ENCODE measurements at regions not wholly inside any gene's neighbourhood (a gene's known extent, or its start where the extent isn't known, plus 50 kb on each side); places are given as distances from the start of the nearest gene placed in this dataset.

DNA sequence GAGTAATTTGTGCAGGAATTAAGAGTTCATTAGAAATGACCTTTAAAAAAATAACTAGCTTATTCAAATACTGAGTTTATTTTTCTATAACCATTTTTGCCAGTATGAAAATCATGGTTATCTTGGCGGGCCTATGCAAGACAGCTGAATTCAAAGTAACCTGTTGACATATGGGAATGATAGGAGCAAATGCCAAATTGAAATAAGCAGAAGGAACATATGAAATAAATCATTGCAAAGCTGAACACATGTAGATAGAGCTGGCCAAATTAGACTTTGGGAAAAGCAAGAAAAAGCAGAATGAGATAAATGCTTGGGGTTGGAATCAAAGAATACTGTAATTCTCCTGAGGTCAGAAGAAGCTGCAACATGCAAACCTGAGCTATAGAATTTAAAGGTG is 372.5 kb downstream of the ADAMTS20 start:
- no peak for DNase-seq (ENCODE audit: low spot score)

DNA sequence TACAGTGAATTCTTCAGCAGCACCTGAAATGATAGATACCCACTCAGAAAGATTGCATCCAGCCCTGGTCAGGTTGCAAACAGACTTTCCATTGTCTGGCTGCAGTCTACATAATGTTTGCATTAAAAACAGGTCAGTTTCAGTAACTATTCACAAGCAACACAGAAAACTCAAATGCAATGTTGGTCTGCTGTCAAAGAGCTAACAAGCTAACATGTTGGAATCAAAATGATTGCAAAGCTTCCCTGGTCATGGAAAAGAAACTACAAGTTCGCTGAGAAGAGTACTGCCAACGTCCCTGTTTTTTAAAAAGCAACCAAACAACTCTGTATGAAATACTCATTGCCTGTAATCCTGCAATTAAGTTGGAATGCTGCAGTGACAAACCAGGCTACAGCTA is 374.7 kb downstream of the ADAMTS20 start:
- DNase-seq (ENCODE audit: low spot score) = no peak

DNA sequence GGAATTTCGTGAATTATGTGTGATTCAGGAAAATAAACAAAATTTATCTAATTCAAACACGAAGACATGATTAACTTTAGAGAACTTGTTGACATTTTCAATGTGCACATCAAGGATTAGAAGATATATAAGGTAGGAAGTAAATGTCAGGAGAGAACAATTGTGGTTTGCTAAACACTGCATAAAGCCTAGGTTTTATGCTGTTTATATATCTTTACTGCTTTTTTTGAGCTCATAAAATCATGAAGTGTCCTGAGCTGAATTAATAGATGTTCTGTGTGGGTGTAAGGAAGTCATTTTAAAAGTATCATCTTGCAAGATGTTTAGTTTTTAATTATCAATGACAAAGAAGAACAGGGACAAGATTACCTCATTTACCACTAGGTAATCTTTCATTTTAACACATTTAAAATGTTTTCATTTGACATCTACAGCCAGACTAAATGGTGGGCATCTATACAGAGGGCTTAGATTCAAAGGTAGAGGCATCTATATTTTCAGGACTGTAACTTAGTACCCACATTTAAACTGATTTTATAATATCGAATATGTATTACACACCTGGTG is 382.8 kb downstream of the ADAMTS20 start:
- DNase-seq (ENCODE audit: low spot score) = no peak

DNA sequence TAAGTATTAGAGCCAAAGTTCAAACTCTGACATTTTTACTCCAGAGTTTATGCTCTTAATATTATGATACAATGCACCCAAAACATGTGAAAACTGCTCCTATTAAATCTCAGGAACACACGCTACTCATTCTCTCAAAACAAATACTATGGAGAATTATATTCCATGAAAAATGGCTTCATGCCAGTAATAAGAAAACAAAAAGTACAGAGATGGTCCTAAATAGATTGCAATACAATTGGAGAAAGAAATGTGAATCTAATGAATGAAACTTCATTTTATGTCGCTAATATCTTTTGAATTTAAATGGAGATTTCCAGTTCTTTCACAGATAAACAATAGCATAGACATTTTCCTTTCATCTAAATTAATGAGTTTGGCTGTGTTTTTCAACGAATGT is 384.3 kb downstream of the ADAMTS20 start:
- DNase-seq (ENCODE audit: low spot score) = no peak

DNA sequence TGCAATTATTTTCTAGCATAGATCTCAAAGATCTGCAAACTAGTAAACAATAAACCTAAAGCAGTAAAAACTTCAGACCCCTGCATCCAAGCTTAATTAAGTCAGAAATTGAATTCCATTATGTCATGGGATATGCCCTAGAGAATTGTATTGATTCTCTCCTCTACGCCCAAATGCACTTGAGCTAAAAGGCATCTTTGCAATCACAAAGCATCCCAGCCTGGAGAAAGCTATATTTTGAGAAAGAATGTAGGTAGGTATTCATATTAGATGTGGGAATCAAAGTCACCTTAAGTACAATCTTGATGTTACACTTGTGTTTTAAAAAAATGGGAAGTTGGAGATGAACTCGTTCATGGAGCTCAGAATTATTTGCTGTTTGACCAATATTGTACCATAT is 386.7 kb downstream of the ADAMTS20 start:
- DNase-seq (ENCODE audit: low spot score) = no peak

DNA sequence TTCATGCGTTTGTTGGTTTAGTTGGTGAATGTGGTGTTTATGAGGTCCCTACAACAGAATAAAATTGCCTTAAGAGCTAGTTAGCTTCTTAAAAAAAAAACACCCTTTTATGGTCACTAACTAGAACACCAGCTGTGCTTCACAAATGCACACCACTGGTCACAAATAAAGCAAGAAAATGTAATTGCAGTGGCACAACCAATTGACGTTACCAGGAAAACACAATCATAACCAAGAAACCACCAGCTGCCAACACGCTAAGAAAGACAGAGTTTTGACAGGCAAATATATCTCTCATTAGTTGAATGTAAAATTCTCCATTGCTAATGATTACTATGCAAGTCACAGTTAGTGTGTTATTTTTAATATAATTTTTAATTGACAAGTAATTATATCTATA is 389.9 kb downstream of the ADAMTS20 start:
- DNase-seq (ENCODE audit: low spot score) = no peak

DNA sequence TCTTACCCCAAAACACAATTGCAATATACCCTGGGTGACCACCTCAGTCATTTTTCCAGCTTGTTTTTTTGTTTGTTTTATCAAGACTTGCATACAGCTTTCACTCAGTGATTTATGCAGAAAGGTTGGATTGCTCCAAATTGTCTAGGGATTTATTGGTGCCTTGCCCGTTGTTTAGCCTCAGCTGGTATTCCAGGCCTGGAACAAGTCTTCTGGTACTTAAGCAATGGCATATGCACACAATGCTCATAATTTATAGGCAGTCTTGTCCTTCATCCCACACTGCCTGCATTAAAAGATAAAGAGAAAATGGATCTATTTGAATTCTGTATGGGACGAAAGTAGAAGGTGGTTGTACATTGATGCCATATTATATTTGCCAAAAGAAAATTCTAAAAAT is 392.5 kb downstream of the ADAMTS20 start:
- DNase-seq (ENCODE audit: low spot score) = no peak

DNA sequence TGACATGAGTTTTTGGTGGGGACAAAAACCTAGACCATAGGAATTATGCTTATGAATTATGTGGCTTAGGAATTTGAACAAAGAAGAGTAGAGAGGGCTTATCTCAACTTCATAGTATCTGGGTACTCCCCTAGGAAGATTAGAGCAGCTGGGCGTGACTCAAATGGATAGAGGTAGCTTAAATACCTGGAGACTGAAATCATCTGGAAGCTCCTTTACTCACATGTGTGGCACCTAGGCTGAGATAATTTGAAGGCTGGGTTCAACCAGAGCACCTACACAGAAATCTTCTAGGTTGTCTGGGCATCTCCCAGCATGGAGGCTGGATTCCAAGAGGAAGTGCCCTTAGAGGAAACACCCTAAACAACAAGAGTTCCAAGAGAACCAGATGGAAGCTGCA is 393.9 kb downstream of the ADAMTS20 start:
- no peak for DNase-seq (ENCODE audit: low spot score)

DNA sequence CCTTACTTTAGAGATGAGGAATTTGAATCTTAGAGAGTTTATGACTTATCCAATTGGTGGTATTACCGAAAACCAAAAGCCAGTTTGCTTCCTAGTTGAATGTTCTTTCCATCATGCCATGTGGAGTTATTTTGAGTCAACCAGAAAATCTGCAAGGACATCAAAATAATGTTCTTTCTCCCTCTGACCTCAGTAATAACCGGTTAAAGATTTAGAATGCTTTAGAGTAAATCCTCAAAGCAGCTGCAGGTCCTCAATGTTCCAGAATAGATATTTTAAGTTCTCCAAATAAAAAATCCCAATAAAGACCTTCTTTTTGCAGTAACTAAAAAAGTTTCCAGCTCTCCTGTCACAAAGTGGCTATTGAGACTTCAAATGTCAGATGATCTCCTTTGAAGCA is 396.6 kb downstream of the ADAMTS20 start:
- DNase-seq (ENCODE audit: low spot score) = no peak

DNA sequence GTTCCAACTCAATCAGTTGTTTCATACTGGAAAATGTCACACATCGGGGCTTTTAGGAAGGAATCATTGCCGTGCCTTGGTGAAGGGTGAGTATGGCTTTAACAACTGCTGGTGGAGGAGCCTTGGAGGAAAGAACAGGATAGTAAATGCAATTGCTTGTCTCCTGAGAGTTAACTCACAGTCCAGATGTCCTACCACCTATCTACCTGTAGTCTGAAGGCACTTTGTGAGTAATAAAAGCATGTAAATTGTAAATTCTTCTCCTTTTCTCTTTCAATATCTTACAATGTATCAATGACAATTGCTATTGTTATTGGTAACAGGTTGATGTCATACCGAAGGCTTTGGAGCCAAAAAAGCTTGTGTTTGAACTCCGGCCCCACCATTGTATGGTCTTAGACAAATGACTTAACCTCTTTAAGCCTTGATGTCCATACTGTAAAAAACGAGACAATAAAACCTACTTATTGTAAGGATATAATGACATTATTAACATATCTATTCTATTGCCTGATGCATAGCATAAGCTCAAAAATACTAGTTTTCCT is 397.4 kb downstream of the ADAMTS20 start:
- no peak for DNase-seq (ENCODE audit: low spot score)

DNA sequence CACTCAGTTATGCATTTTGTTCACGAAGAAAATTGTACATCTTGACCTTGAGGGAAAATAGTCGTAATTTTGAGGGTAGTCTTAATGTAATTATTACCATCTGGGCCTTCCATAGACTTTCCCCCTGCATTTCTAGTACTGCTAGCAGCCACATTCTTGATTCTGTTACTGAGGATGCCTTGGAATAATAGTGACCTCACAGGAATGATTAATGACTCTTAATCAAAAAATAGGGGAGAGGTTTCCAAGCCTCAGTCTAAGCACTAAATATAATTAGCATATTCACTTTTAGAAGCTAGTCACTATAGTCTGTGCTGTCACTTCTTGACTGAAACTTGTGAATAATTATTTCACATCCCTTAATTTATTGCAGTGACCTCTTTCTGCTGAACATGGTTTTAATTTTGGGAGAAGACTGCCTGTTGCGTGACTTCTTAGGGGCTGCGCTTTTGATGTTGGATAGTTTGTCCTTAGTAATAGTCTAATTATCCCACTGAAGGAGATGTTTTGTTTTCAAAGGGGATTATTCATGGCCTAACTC is 400.5 kb downstream of the ADAMTS20 start:
- no peak for DNase-seq (ENCODE audit: low spot score)

DNA sequence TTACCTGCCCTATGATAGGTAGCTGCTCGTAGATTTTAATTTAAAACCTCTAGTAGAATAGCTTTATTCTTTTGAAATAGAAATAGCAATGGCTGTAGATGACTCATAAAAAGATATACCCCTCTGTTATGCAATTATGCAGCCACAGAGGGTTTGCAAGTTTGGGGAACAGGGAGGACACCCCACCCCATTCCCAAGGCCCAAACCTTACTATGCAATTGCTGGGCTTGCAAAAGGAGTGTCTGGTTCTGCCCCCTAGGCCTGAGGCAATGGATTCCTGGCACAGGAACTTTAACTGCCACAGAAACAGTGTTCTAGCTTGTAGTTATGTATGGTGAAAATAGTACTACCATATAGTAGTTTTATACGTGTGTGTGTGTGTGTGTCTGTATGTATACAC is 403.3 kb downstream of the ADAMTS20 start:
- no peak for DNase-seq (ENCODE audit: low spot score)

DNA sequence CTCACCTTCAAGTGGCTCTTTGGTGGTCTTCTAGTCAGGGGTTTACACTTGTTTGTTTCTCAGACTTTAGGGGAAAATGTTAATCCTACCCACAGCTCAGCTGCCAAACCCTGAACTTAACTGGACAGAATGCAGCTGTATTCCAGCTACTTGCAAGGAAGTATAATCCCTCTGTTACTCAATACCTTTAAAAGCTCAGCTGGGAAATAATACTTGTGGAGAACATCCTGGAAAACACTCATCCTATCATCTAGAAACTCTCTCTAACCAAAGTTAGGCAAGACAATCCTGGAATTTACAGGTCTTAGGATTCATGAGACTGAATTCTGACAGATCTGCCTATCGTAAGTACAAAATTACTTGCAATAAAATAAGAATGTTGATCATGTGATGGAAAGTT is 404.1 kb downstream of the ADAMTS20 start:
- no peak for DNase-seq (ENCODE audit: low spot score)

DNA sequence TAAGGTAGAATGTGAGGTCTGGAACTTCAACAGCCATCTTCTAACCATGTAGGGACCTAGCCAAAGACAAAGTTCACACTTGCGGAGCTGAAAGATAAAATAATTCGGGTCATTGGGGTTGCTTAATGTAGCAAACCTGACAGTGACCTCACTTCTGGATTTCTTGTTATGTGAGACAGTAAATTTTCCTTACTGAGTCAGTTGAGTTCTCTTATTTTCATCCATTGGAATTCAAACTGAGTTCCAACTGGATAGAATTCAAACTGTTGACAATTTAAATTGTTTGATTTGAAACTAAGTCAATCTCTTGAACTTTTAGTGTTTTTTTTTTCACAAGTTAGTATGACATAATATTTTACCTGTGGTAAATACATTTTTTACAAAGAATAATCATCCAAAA is 406.5 kb downstream of the ADAMTS20 start:
- DNase-seq (ENCODE audit: low spot score) = no peak

DNA sequence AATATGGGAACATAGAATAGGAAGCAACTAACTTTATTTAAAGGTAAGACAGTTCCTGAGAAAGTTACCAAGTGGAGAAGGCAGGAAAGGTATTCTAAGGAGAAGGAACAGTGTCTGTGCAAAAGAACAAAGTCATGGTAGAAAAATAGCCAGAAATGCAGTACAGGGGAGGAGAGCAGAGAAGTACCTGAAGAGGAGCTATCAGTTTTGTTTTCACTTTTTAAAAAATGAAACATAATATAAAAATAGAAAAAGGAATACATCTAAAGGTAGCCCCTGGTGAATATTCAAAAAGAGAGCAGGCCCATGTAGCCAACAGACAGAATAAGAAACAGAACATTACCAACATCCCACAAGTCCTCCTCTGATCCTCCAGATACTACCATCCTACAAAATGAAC is 408.7 kb downstream of the ADAMTS20 start:
- no peak for DNase-seq (ENCODE audit: low spot score)

DNA sequence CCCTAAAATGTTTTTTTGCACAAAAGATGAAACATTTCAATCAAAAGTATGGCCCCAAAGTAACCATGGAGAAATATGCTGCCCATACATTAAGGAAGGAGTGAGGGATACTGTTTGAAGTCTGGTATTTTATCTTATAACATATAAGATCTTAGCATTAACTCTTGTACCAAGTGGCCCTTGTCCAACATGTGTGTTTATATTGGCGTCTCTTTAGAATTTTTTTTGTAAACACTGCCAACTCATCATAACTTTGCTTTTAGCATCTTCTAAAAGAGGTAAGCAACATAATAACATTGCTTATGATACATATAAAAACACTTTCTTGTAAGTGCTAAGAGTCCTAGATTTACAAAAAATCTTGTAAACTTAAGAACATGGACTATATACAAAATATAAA is 419.7 kb downstream of the ADAMTS20 start:
- no peak for DNase-seq (ENCODE audit: low spot score)

DNA sequence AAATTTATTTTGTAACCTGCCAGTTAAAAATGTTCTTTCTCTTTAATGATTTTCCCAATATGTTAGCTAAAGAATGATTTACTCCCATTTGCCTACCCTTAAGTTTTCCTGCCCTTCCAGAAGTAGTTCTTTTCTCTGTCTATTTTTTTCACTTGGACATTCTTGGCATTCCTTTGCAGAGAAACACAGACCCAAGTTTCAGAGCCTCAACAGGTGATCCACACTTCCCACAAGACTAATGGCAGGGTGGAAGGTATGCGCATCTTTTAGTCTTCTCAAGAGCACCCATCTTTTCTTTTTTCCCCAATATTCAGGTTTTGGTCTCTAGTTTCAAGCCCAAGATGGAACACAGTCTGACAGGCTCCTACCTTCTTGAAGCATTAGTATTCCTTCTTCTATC is 420.7 kb downstream of the ADAMTS20 start:
- no peak for DNase-seq (ENCODE audit: low spot score)

DNA sequence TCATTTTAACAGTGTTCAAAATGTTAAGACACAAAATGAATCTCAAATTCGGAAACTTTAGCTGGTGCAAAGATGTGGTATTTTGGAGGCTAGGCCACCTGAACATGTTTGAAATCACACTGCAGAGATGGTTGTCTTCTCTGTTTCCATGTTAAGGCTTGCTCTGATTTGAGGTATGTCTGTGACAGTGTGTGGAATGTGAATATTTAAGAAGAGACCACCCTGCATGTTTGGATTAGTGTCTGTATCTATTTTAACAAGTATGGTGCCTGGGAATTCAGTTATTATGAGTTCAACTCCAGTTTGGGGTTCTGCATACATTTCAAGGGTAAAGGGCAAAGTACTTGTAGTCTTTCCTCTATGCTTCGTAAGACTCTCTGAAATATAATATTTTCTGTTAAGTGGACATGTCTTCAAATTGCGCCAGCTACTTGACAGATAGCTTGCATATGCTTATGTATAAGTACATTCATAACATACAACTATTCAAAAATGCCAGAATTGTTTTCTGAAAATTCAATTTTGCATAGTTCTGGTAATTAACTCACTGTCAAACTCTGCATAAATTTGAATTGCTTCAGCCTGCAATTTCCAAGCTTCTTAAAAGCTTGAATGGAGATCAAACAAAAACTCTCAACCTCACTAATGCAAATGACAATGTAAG is 424.0 kb downstream of the ADAMTS20 start:
- no peak for DNase-seq (ENCODE audit: low spot score)

DNA sequence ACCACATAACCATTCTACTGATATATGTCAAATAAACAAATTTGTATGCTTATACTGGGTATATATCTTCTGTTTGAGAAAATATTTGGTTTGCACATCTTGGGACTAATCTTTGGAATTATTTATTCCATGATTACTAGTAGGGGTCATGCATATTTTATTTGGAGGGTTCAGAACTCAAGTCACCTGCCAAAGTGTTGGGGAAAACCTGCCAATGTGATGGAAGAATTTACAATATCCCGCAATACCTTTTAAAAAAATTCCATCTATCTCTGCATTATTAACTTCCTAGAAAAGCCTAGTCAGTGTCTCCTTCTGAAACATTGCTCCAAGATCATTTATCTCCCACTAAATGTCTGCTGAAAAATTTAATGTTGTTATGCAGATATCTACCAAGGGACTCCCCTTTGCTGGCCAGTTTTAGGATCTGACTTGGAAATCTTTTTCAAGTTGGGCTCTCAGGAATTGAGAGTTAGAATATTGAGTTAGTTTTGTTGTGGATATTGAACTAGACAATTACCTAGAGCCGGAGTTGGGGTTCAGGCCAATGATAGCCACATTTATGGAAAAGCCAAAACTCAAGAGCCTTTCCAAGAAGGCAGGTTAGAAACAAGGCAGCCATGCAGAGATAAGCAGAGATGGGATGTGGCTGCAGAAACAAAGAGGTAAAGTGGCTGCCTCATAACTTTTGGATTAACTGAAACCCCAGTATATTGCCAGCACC is 425.2 kb downstream of the ADAMTS20 start:
- DNase-seq (ENCODE audit: low spot score) = no peak

DNA sequence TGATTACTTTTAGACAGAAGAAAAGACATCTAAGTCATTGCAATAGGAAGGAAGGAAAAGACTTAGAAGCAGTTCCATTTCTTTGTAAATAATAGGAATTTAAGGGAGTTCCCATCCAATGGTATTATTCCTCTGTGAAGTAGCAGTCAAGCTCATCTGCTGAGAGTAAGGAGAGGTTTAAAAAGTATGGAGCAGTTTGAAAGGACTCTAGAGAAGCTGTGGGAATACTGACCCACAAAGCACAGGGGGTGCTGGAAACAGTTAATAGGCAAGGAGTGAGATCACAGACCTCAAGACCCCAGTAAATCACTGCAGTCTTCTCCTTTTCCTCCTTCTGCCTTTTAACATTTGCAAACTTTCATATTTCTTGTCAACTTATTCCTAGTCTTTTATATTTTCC is 428.5 kb downstream of the ADAMTS20 start:
- no peak for DNase-seq (ENCODE audit: low spot score)

DNA sequence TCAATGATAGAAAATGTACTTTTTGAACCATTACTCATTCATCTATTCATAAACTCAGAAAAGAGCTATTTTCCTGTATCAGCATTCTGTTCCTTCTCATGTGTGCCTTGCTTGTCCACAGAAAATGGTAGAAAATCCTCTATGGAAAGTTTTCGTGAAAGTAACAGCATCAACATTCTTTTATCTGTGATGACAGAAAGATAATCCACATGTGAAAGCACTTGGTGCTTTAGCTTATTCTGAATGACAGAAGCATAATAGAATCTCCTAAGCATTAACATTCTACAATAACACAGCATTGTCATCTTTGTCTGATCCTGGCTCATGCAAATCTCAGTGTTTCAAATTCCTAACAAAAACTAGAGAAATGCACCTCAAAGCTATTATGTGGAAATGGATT is 431.9 kb downstream of the ADAMTS20 start:
- no peak for DNase-seq (ENCODE audit: low spot score)

DNA sequence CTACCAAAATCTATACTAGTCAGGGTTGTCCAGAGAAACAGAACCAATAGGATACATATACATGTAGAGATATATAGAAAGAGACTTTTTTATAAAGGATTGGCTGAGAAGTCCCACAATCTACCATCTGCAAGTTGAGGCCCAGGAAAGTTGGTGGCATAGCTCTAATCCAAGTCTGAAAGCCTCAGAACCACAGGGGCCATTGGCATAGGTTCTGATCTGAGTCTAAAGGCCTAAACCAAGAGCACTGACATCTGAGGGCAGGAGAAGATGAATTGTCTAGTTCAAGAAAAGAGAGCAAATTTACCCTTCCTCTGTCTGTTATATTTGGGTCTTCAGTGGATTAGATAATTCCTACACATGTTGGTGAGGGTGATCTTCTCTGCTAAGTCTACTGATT is 433.1 kb downstream of the ADAMTS20 start:
- DNase-seq (ENCODE audit: low spot score) = no peak

DNA sequence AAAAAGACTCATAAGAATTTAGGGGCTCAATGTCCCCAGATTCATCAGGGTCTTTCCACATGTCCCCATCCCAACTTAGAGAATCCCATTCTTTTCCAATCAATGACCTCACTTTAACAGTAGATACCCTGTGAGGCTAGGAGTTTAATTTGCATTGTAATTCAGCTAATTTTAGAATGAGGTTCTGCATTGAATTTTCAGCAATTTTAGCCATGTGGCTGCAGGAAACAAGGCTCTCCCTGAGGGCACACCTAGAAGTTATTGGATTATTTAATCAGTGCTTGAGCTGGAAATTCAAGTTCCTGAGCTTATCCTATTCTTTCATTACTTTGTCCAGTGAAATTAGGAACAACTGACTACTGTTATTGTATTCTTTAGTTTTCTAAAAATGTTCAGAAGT is 433.8 kb downstream of the ADAMTS20 start:
- no peak for DNase-seq (ENCODE audit: low spot score)
